ENCODE measurements at regions not wholly inside any gene's neighbourhood (a gene's known extent, or its start where the extent isn't known, plus 50 kb on each side); places are given as distances from the start of the nearest gene placed in this dataset.

DNA sequence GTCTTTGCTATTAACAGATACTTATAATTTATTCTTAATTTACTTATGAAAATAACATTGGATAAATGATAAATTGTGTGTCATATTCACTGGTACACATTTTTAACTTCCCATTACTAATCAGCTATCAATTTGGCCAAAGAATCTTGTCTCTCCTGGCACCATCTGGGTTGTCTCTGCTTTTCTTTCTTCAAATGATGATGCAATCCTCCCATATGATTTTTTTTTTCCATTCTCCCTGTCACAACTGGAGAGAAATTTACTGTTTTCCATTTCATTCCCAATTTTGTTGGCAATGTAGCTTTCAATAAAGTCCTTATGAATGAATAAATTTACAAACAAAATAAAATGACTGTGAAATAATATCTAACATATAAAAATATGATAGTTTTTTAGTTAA, 743.7 kb upstream of the EPHA6 start (continued):
- TF ChIP-seq REST (IDR thresholded peaks at IDR 0.05; ENCODE audit: low read depth) (no peak), SIN3A (IDR thresholded peaks at IDR 0.05; ENCODE audit: low read depth) (no peak), FOSL1 (IDR thresholded peaks at IDR 0.05; ENCODE audit: low read depth) (no peak), TCF7L2 (IDR thresholded peaks at IDR 0.05; ENCODE audit: borderline replicate concordance, extremely low read depth, insufficient read depth, insufficient read length) (no peak)
- TF ChIP-seq, protein P1, sequence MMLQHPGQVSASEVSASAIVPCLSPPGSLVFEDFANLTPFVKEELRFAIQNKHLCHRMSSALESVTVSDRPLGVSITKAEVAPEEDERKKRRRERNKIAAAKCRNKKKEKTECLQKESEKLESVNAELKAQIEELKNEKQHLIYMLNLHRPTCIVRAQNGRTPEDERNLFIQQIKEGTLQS (IDR thresholded peaks at IDR 0.05): no peak

- Histone ChIP-seq H2AFZ (ENCODE audit: low read depth, low read length, poor library complexity, severe bottlenecking) (no peak overlapping the region), H3K4me1 (ENCODE audit: control insufficient read depth in 1 of 2, insufficient read depth in 2 of 2, low read length in 2 of 2) (no peaks in the 10 kb centered on the region), H3K9me3 (ENCODE audit: control insufficient read depth in 1 of 2, insufficient read depth in 1 of 2, low read depth in 1 of 2, low read length in 2 of 2) (peaks cover 7 to 20% of the 10 kb centered on the region in 2 experiments; a peak in 2 of 4 replicates), H4K20me1 (ENCODE audit: insufficient read depth) (no peaks in the 10 kb centered on the region), H3K27ac (ENCODE audit: low read depth, low read length) (no peak overlapping the region), H3K4me2 (ENCODE audit: low read length) (no peak overlapping the region), H3K9me2 (ENCODE audit: insufficient read depth) (no peaks in the 10 kb centered on the region), H3K9ac (ENCODE audit: low read length) (no peak overlapping the region), H3K36me3 (ENCODE audit: control insufficient read depth in 1 of 2, insufficient read depth in 2 of 2, low read length in 2 of 2) (no peaks in the 10 kb centered on the region), H3K4me3 (replicated peaks in 1 of 2; ENCODE audit: low read depth in 1 of 2, low read length in 2 of 2) (no peak overlapping the region), H3K27me3 (ENCODE audit: insufficient read depth, low read length) (no peaks in the 10 kb centered on the region), H3K79me2 (ENCODE audit: insufficient read depth, low read length) (no peaks in the 10 kb centered on the region)
- CTCF ChIA-PET: no interaction called here
- TF ChIP-seq RAD21 (IDR thresholded peaks at IDR 0.05; ENCODE audit: low read depth) (no peak), ZBTB33 (IDR thresholded peaks at IDR 0.05; ENCODE audit: extremely low read depth, insufficient replicate concordance, low read length) (no peak), FOSL1 (IDR thresholded peaks at IDR 0.05; ENCODE audit: low read depth) (no peak)
- TF ChIP-seq, protein P2, sequence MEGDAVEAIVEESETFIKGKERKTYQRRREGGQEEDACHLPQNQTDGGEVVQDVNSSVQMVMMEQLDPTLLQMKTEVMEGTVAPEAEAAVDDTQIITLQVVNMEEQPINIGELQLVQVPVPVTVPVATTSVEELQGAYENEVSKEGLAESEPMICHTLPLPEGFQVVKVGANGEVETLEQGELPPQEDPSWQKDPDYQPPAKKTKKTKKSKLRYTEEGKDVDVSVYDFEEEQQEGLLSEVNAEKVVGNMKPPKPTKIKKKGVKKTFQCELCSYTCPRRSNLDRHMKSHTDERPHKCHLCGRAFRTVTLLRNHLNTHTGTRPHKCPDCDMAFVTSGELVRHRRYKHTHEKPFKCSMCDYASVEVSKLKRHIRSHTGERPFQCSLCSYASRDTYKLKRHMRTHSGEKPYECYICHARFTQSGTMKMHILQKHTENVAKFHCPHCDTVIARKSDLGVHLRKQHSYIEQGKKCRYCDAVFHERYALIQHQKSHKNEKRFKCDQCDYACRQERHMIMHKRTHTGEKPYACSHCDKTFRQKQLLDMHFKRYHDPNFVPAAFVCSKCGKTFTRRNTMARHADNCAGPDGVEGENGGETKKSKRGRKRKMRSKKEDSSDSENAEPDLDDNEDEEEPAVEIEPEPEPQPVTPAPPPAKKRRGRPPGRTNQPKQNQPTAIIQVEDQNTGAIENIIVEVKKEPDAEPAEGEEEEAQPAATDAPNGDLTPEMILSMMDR (IDR thresholded peaks at IDR 0.05 in 2 of 3, conservative IDR thresholded peaks at IDR 0.05 in 1 of 3; ENCODE audit: borderline replicate concordance in 1 of 3, insufficient read depth in 1 of 3, low read depth in 2 of 3, low read length in 2 of 3): no peak
- RAD21 ChIA-PET (ENCODE audit: low non-redundant PET in 1 of 2, low total read pairs in 2 of 2, uncharacterized antibody in 2 of 2, unreplicated experiment in 2 of 2): no interaction called here
- POLR2A ChIA-PET: no interaction called here
- ATAC-seq (no peak), DNase-seq (ENCODE audit: low read depth, low spot score) (no peak)
- intact Hi-C loops (cut with micrococcal nuclease): no loop called here
- no TSS peak for BruUV-seq (replicated peaks)
Observed at GRCh38 chr3:96071097-96071496, 743.3 kb upstream of the EPHA6 start.
